ENCODE measurements at regions not wholly inside any gene's neighbourhood (a gene's known extent, or its start where the extent isn't known, plus 50 kb on each side); places are given as distances from the start of the nearest gene placed in this dataset.

- H4K8ac ChIP-seq (replicated peaks; ENCODE audit: insufficient read length, low read depth, low read length) = no peak overlapping the region
- H3K23me2 ChIP-seq (ENCODE audit: insufficient read length, low read depth, low read length, poor library complexity, severe bottlenecking) = no peaks in the 10 kb centered on the region
- WGBS (ENCODE audit: extremely low coverage, insufficient read length, low lambda C conversion rate) = no CpG with 5 or more reads among the region's 8 CpGs
- H3K18ac ChIP-seq (ENCODE audit: insufficient read length, low read depth, low read length) = no peak overlapping the region
- H4K91ac ChIP-seq (ENCODE audit: insufficient read length, low read depth, low read length) = no peak overlapping the region
- no peak overlapping the region for H2AK5ac ChIP-seq (ENCODE audit: insufficient read length, low read length)
- H3K79me1 ChIP-seq (ENCODE audit: insufficient read depth, low read depth, low read length, poor library complexity, severe bottlenecking) = no peaks in the 10 kb centered on the region
- no peaks in the 10 kb centered on the region for H3K4me1 ChIP-seq (ENCODE audit: insufficient read depth, low read length)
- H4K5ac ChIP-seq (ENCODE audit: insufficient read length, low read depth, low read length) = no peak overlapping the region
- H2BK20ac ChIP-seq (ENCODE audit: low read depth, low read length, poor library complexity, severe bottlenecking) = no peak overlapping the region
- no peak for DNase-seq
- Mint-ChIP-seq H3K4me1 (peaks cover 0 to 2% of the 10 kb centered on the region in 2 experiments; a peak in 1 of 4 replicates), H3K36me3 (ENCODE audit: insufficient read depth in 1 of 3, low read depth in 3 of 3) (no peaks in the 10 kb centered on the region), H3K4me3 (no peak overlapping the region), H3K9me3 (peaks cover 6 to 9% of the 10 kb centered on the region in 2 experiments; a peak in 4 of 5 replicates), H3K27me3 (ENCODE audit: low read depth) (peaks cover 47% of the 10 kb centered on the region), H3K27ac (no peak overlapping the region)
- H3K56ac ChIP-seq (ENCODE audit: insufficient read length, low read depth, low read length) = no peak overlapping the region
- H3K27me3 ChIP-seq (ENCODE audit: insufficient read depth, low read length) = no peaks in the 10 kb centered on the region
- H3K79me2 ChIP-seq (ENCODE audit: insufficient read depth, low read length) = no peaks in the 10 kb centered on the region
- no peak overlapping the region for H3K14ac ChIP-seq (ENCODE audit: insufficient read depth, low read length)
- H3K23ac ChIP-seq (ENCODE audit: insufficient read length, low read depth, low read length) = no peak overlapping the region
- H3K9ac ChIP-seq (ENCODE audit: extremely low read depth, insufficient read length, low read length) = no peak overlapping the region
- no peak for TF ChIP-seq CTCF (conservative IDR thresholded peaks at IDR 0.05)
- H3K27ac ChIP-seq (ENCODE audit: insufficient read length, low read depth, low read length) = no peak overlapping the region
- no peaks in the 10 kb centered on the region for H3K9me3 ChIP-seq (ENCODE audit: control insufficient read depth, low read depth, low read length)
- H4K20me1 ChIP-seq (ENCODE audit: control insufficient read depth, insufficient read depth, insufficient read length) = peaks cover 2% of the 10 kb centered on the region
- H3K4me2 ChIP-seq (ENCODE audit: insufficient read depth, insufficient read length, low read length) = no peak overlapping the region
- no peak overlapping the region for H3K4ac ChIP-seq (ENCODE audit: low read depth, low read length)
- H2BK120ac ChIP-seq (ENCODE audit: low read depth, low read length, poor library complexity, severe bottlenecking) = no peak overlapping the region
- H2BK12ac ChIP-seq (ENCODE audit: insufficient read length, low read depth, low read length) = no peak overlapping the region
- no peak overlapping the region for H3T11ph ChIP-seq (ENCODE audit: low read length)
- no peak overlapping the region for H2BK5ac ChIP-seq (ENCODE audit: insufficient read length, low read length)
- H2AFZ ChIP-seq (ENCODE audit: low read length) = no peak overlapping the region
- H2BK15ac ChIP-seq (ENCODE audit: low read depth, low read length) = no peak overlapping the region
Observed at GRCh38 chr20:59495166-59495565, 109.2 kb upstream of the PHACTR3 start.

Measured in H9 (cell line).